ENCODE measurements at regions not wholly inside any gene's neighbourhood (a gene's known extent, or its start where the extent isn't known, plus 50 kb on each side); places are given as distances from the start of the nearest gene placed in this dataset.

DNA sequence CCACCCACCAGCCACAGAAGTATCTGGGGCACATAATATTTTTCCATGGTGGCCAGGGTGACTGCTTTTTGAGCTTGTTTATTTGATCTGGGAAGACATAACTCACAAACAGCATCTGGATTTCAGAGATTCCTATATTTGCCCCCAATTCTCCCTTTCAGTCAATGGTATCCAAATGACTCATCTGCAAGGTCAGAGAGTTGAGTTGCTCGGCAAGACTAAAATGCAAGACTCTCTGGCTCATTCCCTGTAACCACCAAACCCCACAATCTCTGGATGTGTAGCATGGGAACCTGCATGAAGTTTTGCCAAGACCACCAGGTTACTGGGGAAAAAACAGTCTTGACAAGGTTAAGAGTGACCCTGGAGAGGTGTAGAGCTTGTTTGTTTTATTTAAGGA lies 174.9 kb upstream of the FAR2 start:
- Histone ChIP-seq H3K27me3 (replicated peaks in 2 of 5; ENCODE audit: control insufficient read depth in 4 of 5, insufficient read depth in 5 of 5, low read length in 4 of 5) (peaks cover 0 to 6% (median 0%) of the 10 kb centered on the region in 5 experiments), H3K4me3 (ENCODE audit: control insufficient read depth in 1 of 7, extremely low read depth in 1 of 7, insufficient read depth in 4 of 7, low read depth in 2 of 7, low read length in 6 of 7) (no peak overlapping the region), H3K4me1 (ENCODE audit: control extremely low read depth in 1 of 4, control insufficient read depth in 4 of 4, insufficient read depth in 4 of 4, low read length in 3 of 4) (no peaks in the 10 kb centered on the region), H3K36me3 (ENCODE audit: control insufficient read depth in 4 of 4, insufficient read depth in 4 of 4, low read length in 3 of 4) (no peaks in the 10 kb centered on the region), H3K27ac (ENCODE audit: insufficient read depth in 1 of 2, low read depth in 1 of 2, low read length in 2 of 2, poor library complexity in 1 of 2, severe bottlenecking in 2 of 2) (no peak overlapping the region), H3K9me3 (ENCODE audit: control extremely low read depth in 1 of 5, control insufficient read depth in 4 of 5, insufficient read depth in 2 of 5, low read depth in 1 of 5, low read length in 4 of 5) (peaks cover 0 to 2% (median 0%) of the 10 kb centered on the region in 5 experiments)
- CTCF ChIA-PET, result no interaction called here
- no peak for DNase-seq
- POLR2A ChIA-PET, result no interaction called here
- WGBS (ENCODE audit: insufficient coverage), result 100% methylated on average over 1 of the region's 1 CpG

DNA sequence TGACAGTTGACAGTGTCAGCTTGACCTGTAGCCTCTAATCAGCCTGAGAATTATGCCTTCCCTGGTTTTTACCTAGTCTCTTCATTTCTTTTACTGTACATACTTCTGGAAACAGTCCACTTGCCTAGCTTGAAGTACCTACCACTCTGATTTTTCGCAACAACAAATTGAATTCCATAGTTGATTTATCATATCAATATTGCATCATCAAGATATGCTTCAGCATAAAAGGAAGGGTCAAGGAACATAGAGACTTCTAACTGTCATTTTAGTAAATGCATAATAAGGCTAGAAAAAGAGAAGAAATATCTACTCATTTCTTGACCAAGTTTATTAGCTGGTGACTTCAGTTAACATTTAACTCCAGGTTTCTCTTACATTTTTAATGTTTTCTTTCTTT lies 174.2 kb upstream of the FAR2 start:
- Histone ChIP-seq H3K27me3 (replicated peaks in 2 of 5; ENCODE audit: control insufficient read depth in 4 of 5, insufficient read depth in 5 of 5, low read length in 4 of 5) (peaks cover 0 to 6% (median 0%) of the 10 kb centered on the region in 5 experiments), H3K36me3 (ENCODE audit: control insufficient read depth in 4 of 4, insufficient read depth in 4 of 4, low read length in 3 of 4) (no peaks in the 10 kb centered on the region), H3K27ac (ENCODE audit: insufficient read depth in 1 of 2, low read depth in 1 of 2, low read length in 2 of 2, poor library complexity in 1 of 2, severe bottlenecking in 2 of 2) (no peak overlapping the region), H3K4me3 (ENCODE audit: control insufficient read depth in 1 of 7, extremely low read depth in 1 of 7, insufficient read depth in 4 of 7, low read depth in 2 of 7, low read length in 6 of 7) (no peak overlapping the region), H3K4me1 (ENCODE audit: control extremely low read depth in 1 of 4, control insufficient read depth in 4 of 4, insufficient read depth in 4 of 4, low read length in 3 of 4) (no peaks in the 10 kb centered on the region), H3K9me3 (ENCODE audit: control extremely low read depth in 1 of 5, control insufficient read depth in 4 of 5, insufficient read depth in 2 of 5, low read depth in 1 of 5, low read length in 4 of 5) (peaks cover 0 to 2% (median 0%) of the 10 kb centered on the region in 5 experiments)
- CTCF ChIA-PET, result no interaction called here
- no CpG with 5 or more reads among the region's 1 CpG for WGBS (ENCODE audit: insufficient coverage)
- no peak for DNase-seq
- POLR2A ChIA-PET, result no interaction called here

DNA sequence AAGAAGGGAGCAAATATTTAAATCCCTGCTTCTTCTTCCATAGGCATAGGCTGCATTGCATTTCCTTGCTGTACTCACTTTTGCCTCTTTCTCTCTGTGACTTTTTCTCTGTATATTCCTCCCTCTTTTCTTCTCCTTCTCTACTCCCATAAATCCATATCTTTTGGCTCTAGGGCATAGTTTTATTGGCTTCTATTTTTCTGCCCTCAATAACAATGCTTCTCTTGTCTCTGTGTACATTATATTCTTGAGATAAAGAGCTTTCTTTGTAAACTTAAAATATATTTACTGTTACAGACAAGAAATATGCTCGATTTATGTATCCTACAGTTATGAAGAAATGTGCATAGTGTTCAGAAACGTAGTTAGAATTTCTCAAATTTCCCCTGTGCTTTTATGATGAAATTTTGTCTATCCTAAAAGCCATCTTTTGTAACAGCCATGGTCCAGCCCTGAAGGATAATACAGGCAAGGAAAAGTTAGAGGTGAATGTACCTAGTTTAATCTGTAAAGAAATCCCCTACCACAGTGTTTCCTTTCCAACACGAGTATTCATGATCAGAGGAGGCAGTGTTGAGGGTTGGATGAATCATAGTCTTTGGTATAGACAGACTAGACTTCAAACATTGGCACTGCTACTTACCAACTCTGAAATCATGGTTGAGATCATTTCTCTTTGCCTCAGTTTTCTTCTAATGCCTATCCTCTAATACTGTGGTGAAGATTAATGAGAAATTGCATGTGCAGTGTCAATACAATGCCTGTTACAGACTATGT lies 173.3 kb upstream of the FAR2 start:
- POLR2A ChIA-PET, result no interaction called here
- Histone ChIP-seq H3K4me3 (ENCODE audit: control insufficient read depth in 1 of 7, extremely low read depth in 1 of 7, insufficient read depth in 4 of 7, low read depth in 2 of 7, low read length in 6 of 7) (no peak overlapping the region), H3K9me3 (ENCODE audit: control extremely low read depth in 1 of 5, control insufficient read depth in 4 of 5, insufficient read depth in 2 of 5, low read depth in 1 of 5, low read length in 4 of 5) (peaks cover 0 to 2% (median 0%) of the 10 kb centered on the region in 5 experiments), H3K36me3 (ENCODE audit: control insufficient read depth in 4 of 4, insufficient read depth in 4 of 4, low read length in 3 of 4) (no peaks in the 10 kb centered on the region), H3K27ac (ENCODE audit: insufficient read depth in 1 of 2, low read depth in 1 of 2, low read length in 2 of 2, poor library complexity in 1 of 2, severe bottlenecking in 2 of 2) (no peak overlapping the region), H3K27me3 (replicated peaks in 2 of 5; ENCODE audit: control insufficient read depth in 4 of 5, insufficient read depth in 5 of 5, low read length in 4 of 5) (peaks cover 0 to 6% (median 0%) of the 10 kb centered on the region in 5 experiments), H3K4me1 (ENCODE audit: control extremely low read depth in 1 of 4, control insufficient read depth in 4 of 4, insufficient read depth in 4 of 4, low read length in 3 of 4) (no peaks in the 10 kb centered on the region)
- CTCF ChIA-PET, result no interaction called here
- WGBS (ENCODE audit: insufficient coverage), result 79% methylated on average over 2 of the region's 3 CpGs
- no peak for DNase-seq

DNA sequence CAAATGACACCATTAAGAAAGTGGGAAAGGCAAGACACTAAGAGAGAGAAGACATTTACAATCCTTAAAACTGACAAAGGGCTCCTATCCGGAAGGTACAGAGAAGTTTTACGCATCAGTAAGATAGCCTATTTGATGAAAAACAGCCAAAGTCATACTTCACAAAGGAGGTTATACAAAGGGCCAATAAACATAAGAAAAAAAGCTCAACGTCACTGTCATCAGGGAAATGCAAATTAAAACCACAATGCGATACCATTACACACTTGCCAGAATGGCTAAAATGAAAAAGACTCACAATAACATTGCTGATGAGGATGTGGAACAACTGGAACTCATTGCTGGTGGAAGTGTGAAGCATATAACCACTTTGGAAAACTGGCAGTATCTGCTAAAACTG lies 168.6 kb upstream of the FAR2 start:
- Histone ChIP-seq H3K4me1 (ENCODE audit: control extremely low read depth in 1 of 4, control insufficient read depth in 4 of 4, insufficient read depth in 4 of 4, low read length in 3 of 4) (no peaks in the 10 kb centered on the region), H3K9me3 (ENCODE audit: control extremely low read depth in 1 of 5, control insufficient read depth in 4 of 5, insufficient read depth in 2 of 5, low read depth in 1 of 5, low read length in 4 of 5) (peaks cover 0 to 2% (median 0%) of the 10 kb centered on the region in 5 experiments), H3K27me3 (replicated peaks in 2 of 5; ENCODE audit: control insufficient read depth in 4 of 5, insufficient read depth in 5 of 5, low read length in 4 of 5) (peaks cover 0 to 3% (median 0%) of the 10 kb centered on the region in 5 experiments), H3K4me3 (ENCODE audit: control insufficient read depth in 1 of 7, extremely low read depth in 1 of 7, insufficient read depth in 4 of 7, low read depth in 2 of 7, low read length in 6 of 7) (no peak overlapping the region), H3K36me3 (ENCODE audit: control insufficient read depth in 4 of 4, insufficient read depth in 4 of 4, low read length in 3 of 4) (no peaks in the 10 kb centered on the region), H3K27ac (ENCODE audit: insufficient read depth in 1 of 2, low read depth in 1 of 2, low read length in 2 of 2, poor library complexity in 1 of 2, severe bottlenecking in 2 of 2) (no peak overlapping the region)
- ChIA-PET POLR2A (no interaction called here), CTCF (no interaction called here)
- whole genome bisulfite sequencing (ENCODE audit: insufficient coverage), result 94% methylated on average over 3 of the region's 4 CpGs
- DNase-seq, result no peak

DNA sequence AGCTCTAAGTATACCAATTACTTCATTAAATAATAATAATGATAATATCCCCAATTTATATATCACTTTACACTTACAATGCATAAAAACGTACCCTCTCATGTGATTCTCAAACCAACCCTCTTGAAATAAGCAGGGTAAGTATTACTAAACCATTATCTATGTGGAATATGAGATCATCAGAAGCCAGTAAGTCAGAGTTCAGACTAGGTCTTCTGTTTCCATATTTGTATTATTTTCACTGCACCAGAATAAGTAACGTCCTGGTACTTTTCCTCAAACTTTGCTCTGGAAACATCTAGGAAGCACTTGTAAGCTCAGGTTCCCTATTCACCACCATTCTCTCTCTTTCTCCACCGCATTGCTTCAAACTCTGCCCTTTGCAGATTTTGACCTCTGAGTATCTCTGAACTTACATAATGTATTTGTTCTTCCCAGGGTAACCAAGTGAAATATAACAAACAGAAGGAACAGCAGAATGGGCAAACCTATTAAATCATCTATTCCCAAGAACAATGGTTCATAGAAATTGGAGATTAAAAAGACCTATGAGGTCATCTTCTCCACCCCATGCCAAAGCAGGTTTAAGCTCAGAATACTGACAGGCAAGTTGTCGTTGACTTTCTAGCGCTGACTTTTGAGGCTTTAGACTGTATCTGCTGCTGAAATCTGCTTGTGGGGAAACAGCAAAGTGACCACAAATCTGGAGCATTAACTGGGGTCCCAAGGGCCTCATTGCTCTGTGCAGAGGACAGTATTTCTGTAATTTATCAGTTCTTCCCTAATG lies 161.3 kb upstream of the FAR2 start:
- no peak for DNase-seq
- CTCF ChIA-PET, result no interaction called here

DNA sequence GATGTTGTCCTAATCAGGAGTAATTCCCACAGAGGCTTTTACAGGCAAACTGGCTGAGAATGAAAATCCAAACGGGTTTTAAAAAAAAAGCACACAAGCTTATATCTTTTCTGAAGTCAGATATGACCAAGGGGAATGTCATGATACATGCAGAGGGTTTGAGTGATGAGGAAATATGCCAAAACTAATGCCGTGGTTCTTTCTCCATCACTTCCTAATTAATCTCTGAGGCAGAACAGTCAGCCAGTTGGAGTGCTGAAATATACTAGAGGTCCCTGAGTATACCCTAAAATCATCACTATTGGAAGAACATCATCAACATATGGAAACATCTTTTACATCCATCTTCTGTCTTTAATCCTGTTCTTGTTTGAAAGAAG lies 160.8 kb upstream of the FAR2 start:
- Histone ChIP-seq H3K27ac (ENCODE audit: insufficient read depth in 1 of 2, low read depth in 1 of 2, low read length in 2 of 2, poor library complexity in 1 of 2, severe bottlenecking in 2 of 2) (no peak overlapping the region), H3K4me1 (ENCODE audit: control extremely low read depth in 1 of 4, control insufficient read depth in 4 of 4, insufficient read depth in 4 of 4, low read length in 3 of 4) (no peaks in the 10 kb centered on the region), H3K9me3 (ENCODE audit: control extremely low read depth in 1 of 5, control insufficient read depth in 4 of 5, insufficient read depth in 2 of 5, low read depth in 1 of 5, low read length in 4 of 5) (no peaks in the 10 kb centered on the region), H3K4me3 (ENCODE audit: control insufficient read depth in 1 of 7, extremely low read depth in 1 of 7, insufficient read depth in 4 of 7, low read depth in 2 of 7, low read length in 6 of 7) (no peak overlapping the region), H3K36me3 (ENCODE audit: control insufficient read depth in 4 of 4, insufficient read depth in 4 of 4, low read length in 3 of 4) (no peaks in the 10 kb centered on the region), H3K27me3 (replicated peaks in 2 of 5; ENCODE audit: control insufficient read depth in 4 of 5, insufficient read depth in 5 of 5, low read length in 4 of 5) (peaks cover 0 to 4% (median 0%) of the 10 kb centered on the region in 5 experiments)
- DNase-seq, result no peak
- WGBS (ENCODE audit: insufficient coverage), result no CpG with 5 or more reads among the region's 2 CpGs
- CTCF ChIA-PET, result interaction anchor here (0.9 kb wide), 1 partner anchor 10 kb away, joined by 3 read pairs; no protein-coding TSS in a partner anchor
- POLR2A ChIA-PET, result no interaction called here

More for the DNA sequence above, 161.3 kb upstream of the FAR2 start:
- Histone ChIP-seq H3K27me3 (replicated peaks in 2 of 5; ENCODE audit: control insufficient read depth in 4 of 5, insufficient read depth in 5 of 5, low read length in 4 of 5) (peaks cover 0 to 4% (median 0%) of the 10 kb centered on the region in 5 experiments), H3K27ac (ENCODE audit: insufficient read depth in 1 of 2, low read depth in 1 of 2, low read length in 2 of 2, poor library complexity in 1 of 2, severe bottlenecking in 2 of 2) (no peak overlapping the region), H3K4me3 (ENCODE audit: control insufficient read depth in 1 of 7, extremely low read depth in 1 of 7, insufficient read depth in 4 of 7, low read depth in 2 of 7, low read length in 6 of 7) (no peak overlapping the region), H3K36me3 (ENCODE audit: control insufficient read depth in 4 of 4, insufficient read depth in 4 of 4, low read length in 3 of 4) (no peaks in the 10 kb centered on the region), H3K9me3 (ENCODE audit: control extremely low read depth in 1 of 5, control insufficient read depth in 4 of 5, insufficient read depth in 2 of 5, low read depth in 1 of 5, low read length in 4 of 5) (no peaks in the 10 kb centered on the region), H3K4me1 (ENCODE audit: control extremely low read depth in 1 of 4, control insufficient read depth in 4 of 4, insufficient read depth in 4 of 4, low read length in 3 of 4) (no peaks in the 10 kb centered on the region)
- POLR2A ChIA-PET, result no interaction called here
- WGBS (ENCODE audit: insufficient coverage), result 85% methylated on average over 4 of the region's 5 CpGs

DNA sequence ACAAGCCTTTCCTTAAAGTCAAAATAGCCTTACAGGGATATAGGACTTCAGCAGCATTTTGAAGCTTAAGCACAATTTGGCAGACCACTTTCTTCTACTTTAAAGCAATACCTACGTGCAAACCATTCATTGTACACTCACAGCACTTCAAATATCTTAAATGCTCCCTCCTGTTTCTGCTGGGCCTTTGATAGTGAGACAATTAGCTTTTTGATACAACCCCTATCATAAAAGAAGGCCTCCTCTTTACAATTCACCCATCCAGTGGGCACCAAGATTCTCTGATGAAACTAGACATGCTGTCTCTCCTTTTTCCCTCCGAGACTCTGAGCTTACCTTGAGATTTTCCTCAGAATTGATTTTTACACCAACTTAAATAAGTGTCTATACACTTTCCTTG lies 157.5 kb upstream of the FAR2 start:
- H3K27ac ChIP-seq (ENCODE audit: insufficient read depth in 1 of 2, low read depth in 1 of 2, low read length in 2 of 2, poor library complexity in 1 of 2, severe bottlenecking in 2 of 2), result no peak overlapping the region
- H3K9me3 ChIP-seq (ENCODE audit: control extremely low read depth in 1 of 5, control insufficient read depth in 4 of 5, insufficient read depth in 2 of 5, low read depth in 1 of 5, low read length in 4 of 5), result no peaks in the 10 kb centered on the region
- WGBS (ENCODE audit: insufficient coverage), result 94% methylated on average over 2 of the region's 2 CpGs
- ChIA-PET CTCF (no interaction called here), POLR2A (no interaction called here)
- H3K4me3 ChIP-seq (ENCODE audit: control insufficient read depth in 1 of 7, extremely low read depth in 1 of 7, insufficient read depth in 4 of 7, low read depth in 2 of 7, low read length in 6 of 7), result no peak overlapping the region
- no peaks in the 10 kb centered on the region for H3K4me1 ChIP-seq (ENCODE audit: control extremely low read depth in 1 of 4, control insufficient read depth in 4 of 4, insufficient read depth in 4 of 4, low read length in 3 of 4)
- H3K36me3 ChIP-seq (ENCODE audit: control insufficient read depth in 4 of 4, insufficient read depth in 4 of 4, low read length in 3 of 4), result no peaks in the 10 kb centered on the region
- peaks cover 0 to 3% (median 0%) of the 10 kb centered on the region in 5 experiments for H3K27me3 ChIP-seq (replicated peaks in 2 of 5; ENCODE audit: control insufficient read depth in 4 of 5, insufficient read depth in 5 of 5, low read length in 4 of 5)
- no peak for DNase-seq
